ENCODE measurements at regions not wholly inside any gene's neighbourhood (a gene's known extent, or its start where the extent isn't known, plus 50 kb on each side); places are given as distances from the start of the nearest gene placed in this dataset.

GRCh38 chr4:30294295-30294694, 425.9 kb upstream of the PCDH7 start:
- TF ChIP-seq CTCF (IDR thresholded peaks at IDR 0.05; ENCODE audit: low read depth, low read length) (no peak), POLR2A (IDR thresholded peaks at IDR 0.05; ENCODE audit: extremely low read depth, insufficient read length) (no peak)
